ENCODE measurements at regions not wholly inside any gene's neighbourhood (a gene's known extent, or its start where the extent isn't known, plus 50 kb on each side); places are given as distances from the start of the nearest gene placed in this dataset.

- TF ChIP-seq, protein P1, sequence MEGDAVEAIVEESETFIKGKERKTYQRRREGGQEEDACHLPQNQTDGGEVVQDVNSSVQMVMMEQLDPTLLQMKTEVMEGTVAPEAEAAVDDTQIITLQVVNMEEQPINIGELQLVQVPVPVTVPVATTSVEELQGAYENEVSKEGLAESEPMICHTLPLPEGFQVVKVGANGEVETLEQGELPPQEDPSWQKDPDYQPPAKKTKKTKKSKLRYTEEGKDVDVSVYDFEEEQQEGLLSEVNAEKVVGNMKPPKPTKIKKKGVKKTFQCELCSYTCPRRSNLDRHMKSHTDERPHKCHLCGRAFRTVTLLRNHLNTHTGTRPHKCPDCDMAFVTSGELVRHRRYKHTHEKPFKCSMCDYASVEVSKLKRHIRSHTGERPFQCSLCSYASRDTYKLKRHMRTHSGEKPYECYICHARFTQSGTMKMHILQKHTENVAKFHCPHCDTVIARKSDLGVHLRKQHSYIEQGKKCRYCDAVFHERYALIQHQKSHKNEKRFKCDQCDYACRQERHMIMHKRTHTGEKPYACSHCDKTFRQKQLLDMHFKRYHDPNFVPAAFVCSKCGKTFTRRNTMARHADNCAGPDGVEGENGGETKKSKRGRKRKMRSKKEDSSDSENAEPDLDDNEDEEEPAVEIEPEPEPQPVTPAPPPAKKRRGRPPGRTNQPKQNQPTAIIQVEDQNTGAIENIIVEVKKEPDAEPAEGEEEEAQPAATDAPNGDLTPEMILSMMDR (IDR thresholded peaks at IDR 0.05): no peak
- TF ChIP-seq SIN3A (IDR thresholded peaks at IDR 0.05; ENCODE audit: borderline replicate concordance, insufficient read depth, low read depth, low read length) (no peak), TCF7L2 (IDR thresholded peaks at IDR 0.05; ENCODE audit: low read depth, low read length) (no peak)
Measured at GRCh38 chr10:113226831-113227445, 276.9 kb downstream of the TCF7L2 start.
